ENCODE measurements at regions not wholly inside any gene's neighbourhood (a gene's known extent, or its start where the extent isn't known, plus 50 kb on each side); places are given as distances from the start of the nearest gene placed in this dataset.

GRCh38 chr17:36661047-36661666, 59.8 kb downstream of the MRM1 start:
- TF ChIP-seq CTCF (IDR thresholded peaks at IDR 0.05; ENCODE audit: insufficient read depth, low read depth, low read length) = no peak
- H3K4me3 ChIP-seq (ENCODE audit: low read depth, low read length) = no peak overlapping the region
- no peaks in the 10 kb centered on the region for H3K36me3 ChIP-seq (ENCODE audit: control insufficient read depth, insufficient read depth, low read length)
- peaks cover 28% of the 10 kb centered on the region for H3K27me3 ChIP-seq (ENCODE audit: control insufficient read depth, insufficient read depth, low read length)
- ChIA-PET CTCF (interaction anchor here (0.6 kb wide), 1 partner anchor 132 kb away, joined by 3 read pairs; no protein-coding TSS in a partner anchor), POLR2A (no interaction called here)
- no peak for DNase-seq (ENCODE audit: low read depth)

GRCh38 chr17:36661688-36662087, 60.3 kb downstream of the MRM1 start:
- Histone ChIP-seq H3K4me3 (ENCODE audit: low read depth, low read length) (no peak overlapping the region), H3K36me3 (ENCODE audit: control insufficient read depth, insufficient read depth, low read length) (no peaks in the 10 kb centered on the region), H3K27me3 (ENCODE audit: control insufficient read depth, insufficient read depth, low read length) (peaks cover 25% of the 10 kb centered on the region)
- ChIA-PET POLR2A (no interaction called here), CTCF (interaction anchor here (0.6 kb wide), 1 partner anchor 132 kb away, joined by 3 read pairs; no protein-coding TSS in a partner anchor)
- TF ChIP-seq CTCF (IDR thresholded peaks at IDR 0.05; ENCODE audit: insufficient read depth, low read depth, low read length) = no peak
- no peak for DNase-seq (ENCODE audit: low read depth)

- no peak for TF ChIP-seq CTCF (IDR thresholded peaks at IDR 0.05; ENCODE audit: insufficient read depth, low read depth, low read length)
- ChIA-PET POLR2A (no interaction called here), CTCF (no interaction called here)
- Histone ChIP-seq H3K4me3 (ENCODE audit: low read depth, low read length) (no peak overlapping the region), H3K36me3 (ENCODE audit: control insufficient read depth, insufficient read depth, low read length) (no peaks in the 10 kb centered on the region), H3K27me3 (ENCODE audit: control insufficient read depth, insufficient read depth, low read length) (peaks cover 6% of the 10 kb centered on the region)
- DNase-seq (ENCODE audit: low read depth) = no peak
Observed at GRCh38 chr17:36665417-36665816, 64.0 kb downstream of the MRM1 start.

GRCh38 chr17:36667922-36668321, 66.5 kb downstream of the MRM1 start:
- ChIA-PET POLR2A (no interaction called here), CTCF (no interaction called here)
- no peak overlapping the region for H3K4me3 ChIP-seq (ENCODE audit: low read depth, low read length)
- peaks cover 2% of the 10 kb centered on the region; the same call in 1 of the 2 replicates for H3K27me3 ChIP-seq (ENCODE audit: control insufficient read depth, insufficient read depth, low read length)
- no peaks in the 10 kb centered on the region for H3K36me3 ChIP-seq (ENCODE audit: control insufficient read depth, insufficient read depth, low read length)
- DNase-seq (ENCODE audit: low read depth) = no peak
- no peak for TF ChIP-seq CTCF (IDR thresholded peaks at IDR 0.05; ENCODE audit: insufficient read depth, low read depth, low read length)

- ChIA-PET CTCF (no interaction called here), POLR2A (no interaction called here)
- no peaks in the 10 kb centered on the region for H3K36me3 ChIP-seq (ENCODE audit: control insufficient read depth, insufficient read depth, low read length)
- TF ChIP-seq CTCF (IDR thresholded peaks at IDR 0.05; ENCODE audit: insufficient read depth, low read depth, low read length) = no peak
- peaks cover 2% of the 10 kb centered on the region; the same call in 1 of the 2 replicates for H3K27me3 ChIP-seq (ENCODE audit: control insufficient read depth, insufficient read depth, low read length)
- no peak for DNase-seq (ENCODE audit: low read depth)
- H3K4me3 ChIP-seq (ENCODE audit: low read depth, low read length) = no peak overlapping the region
Observed at GRCh38 chr17:36668824-36669223, 67.4 kb downstream of the MRM1 start.

Measured in BJ (cell line).